Glutamatergic neuron (in vitro differentiated cells): ENCODE measurements at regions not wholly inside any gene's neighbourhood (a gene's known extent, or its start where the extent isn't known, plus 50 kb on each side); places are given as distances from the start of the nearest gene placed in this dataset.

Source experiments
- DNase-seq: peaks from one replicate; pipeline ENCODE4 v3.0.0; 2022
- H3K27ac Mint-ChIP-seq: one replicate; pipeline ENCODE4 v1.8.0; 2020; ENCODE audit warnings: mild to moderate bottlenecking, mixed read lengths, inconsistent platforms; ENCODE audit not compliant: unreplicated experiment
- H3K27me3 Mint-ChIP-seq: one replicate; pipeline ENCODE4 v1.8.0; 2020; ENCODE audit warnings: mild to moderate bottlenecking, moderate library complexity, mixed read lengths, inconsistent platforms; ENCODE audit not compliant: unreplicated experiment
- H3K36me3 Mint-ChIP-seq: one replicate; pipeline ENCODE4 v1.8.0; 2020; ENCODE audit warnings: mild to moderate bottlenecking, mixed read lengths, inconsistent platforms; ENCODE audit not compliant: unreplicated experiment
- H3K4me1 Mint-ChIP-seq: one replicate; pipeline ENCODE4 v1.8.0; 2020; ENCODE audit warnings: mild to moderate bottlenecking, low read depth, mixed read lengths, inconsistent platforms; ENCODE audit not compliant: unreplicated experiment
- H3K4me3 Mint-ChIP-seq: one replicate; pipeline ENCODE4 v1.8.0; 2020; ENCODE audit warnings: mild to moderate bottlenecking, mixed read lengths, inconsistent platforms; ENCODE audit not compliant: unreplicated experiment
- H3K9me3 Mint-ChIP-seq: one replicate; pipeline ENCODE4 v1.8.0; 2020; ENCODE audit warnings: mild to moderate bottlenecking, moderate library complexity, mixed read lengths, inconsistent platforms; ENCODE audit not compliant: unreplicated experiment
- TF ChIP-seq, protein P1 (sequence below): fragments of 200-600 bp; sonication (generic); IDR thresholded peaks from one replicate; pipeline ENCODE4 v1.5.0; 2021; ENCODE audit not compliant: partially characterized antibody, unreplicated experiment

DNA sequence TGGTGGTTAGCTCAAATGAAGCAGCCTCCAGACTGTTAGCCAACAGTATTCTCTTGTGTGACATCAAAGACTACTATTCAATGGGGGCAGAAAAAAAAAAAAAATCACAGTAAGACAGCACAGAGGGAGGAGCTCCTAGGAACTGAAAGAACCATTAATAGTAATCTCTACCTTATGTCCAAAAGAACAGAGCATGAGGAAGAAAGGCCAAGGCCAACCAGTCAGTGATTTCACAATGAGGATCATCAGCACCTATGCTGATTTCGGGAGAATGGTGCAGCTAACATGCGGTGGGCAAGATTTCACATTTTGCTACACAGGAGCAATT, 66.3 kb upstream of the SOX5 start:
- H3K36me3 Mint-ChIP-seq: no peaks in the 10 kb centered on the region
- no peak for DNase-seq
- TF ChIP-seq, protein P1, sequence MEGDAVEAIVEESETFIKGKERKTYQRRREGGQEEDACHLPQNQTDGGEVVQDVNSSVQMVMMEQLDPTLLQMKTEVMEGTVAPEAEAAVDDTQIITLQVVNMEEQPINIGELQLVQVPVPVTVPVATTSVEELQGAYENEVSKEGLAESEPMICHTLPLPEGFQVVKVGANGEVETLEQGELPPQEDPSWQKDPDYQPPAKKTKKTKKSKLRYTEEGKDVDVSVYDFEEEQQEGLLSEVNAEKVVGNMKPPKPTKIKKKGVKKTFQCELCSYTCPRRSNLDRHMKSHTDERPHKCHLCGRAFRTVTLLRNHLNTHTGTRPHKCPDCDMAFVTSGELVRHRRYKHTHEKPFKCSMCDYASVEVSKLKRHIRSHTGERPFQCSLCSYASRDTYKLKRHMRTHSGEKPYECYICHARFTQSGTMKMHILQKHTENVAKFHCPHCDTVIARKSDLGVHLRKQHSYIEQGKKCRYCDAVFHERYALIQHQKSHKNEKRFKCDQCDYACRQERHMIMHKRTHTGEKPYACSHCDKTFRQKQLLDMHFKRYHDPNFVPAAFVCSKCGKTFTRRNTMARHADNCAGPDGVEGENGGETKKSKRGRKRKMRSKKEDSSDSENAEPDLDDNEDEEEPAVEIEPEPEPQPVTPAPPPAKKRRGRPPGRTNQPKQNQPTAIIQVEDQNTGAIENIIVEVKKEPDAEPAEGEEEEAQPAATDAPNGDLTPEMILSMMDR: no peak
- no peaks in the 10 kb centered on the region for H3K27me3 Mint-ChIP-seq
- H3K9me3 Mint-ChIP-seq: no peaks in the 10 kb centered on the region
- H3K4me1 Mint-ChIP-seq: peaks cover 19% of the 10 kb centered on the region
- peak overlapping the region; percentile 18 for H3K4me3 Mint-ChIP-seq
- no peak overlapping the region for H3K27ac Mint-ChIP-seq

- no peak for DNase-seq
- Mint-ChIP-seq H3K27ac (peak overlapping the region; percentile 6), H3K27me3 (no peaks in the 10 kb centered on the region), H3K4me3 (peak overlapping the region; percentile 18), H3K36me3 (no peaks in the 10 kb centered on the region), H3K4me1 (peaks cover 19% of the 10 kb centered on the region), H3K9me3 (no peaks in the 10 kb centered on the region)
- TF ChIP-seq, protein P1: no peak
Measured at GRCh38 chr12:24014915-24015832, 65.7 kb upstream of the SOX5 start.

- Mint-ChIP-seq H3K27ac (no peak overlapping the region), H3K4me1 (peaks cover 19% of the 10 kb centered on the region), H3K27me3 (no peaks in the 10 kb centered on the region), H3K36me3 (no peaks in the 10 kb centered on the region), H3K4me3 (no peak overlapping the region), H3K9me3 (no peaks in the 10 kb centered on the region)
- no peak for DNase-seq
- TF ChIP-seq, protein P1: no peak
Measured at GRCh38 chr12:24014240-24014639, 64.8 kb upstream of the SOX5 start.

DNA sequence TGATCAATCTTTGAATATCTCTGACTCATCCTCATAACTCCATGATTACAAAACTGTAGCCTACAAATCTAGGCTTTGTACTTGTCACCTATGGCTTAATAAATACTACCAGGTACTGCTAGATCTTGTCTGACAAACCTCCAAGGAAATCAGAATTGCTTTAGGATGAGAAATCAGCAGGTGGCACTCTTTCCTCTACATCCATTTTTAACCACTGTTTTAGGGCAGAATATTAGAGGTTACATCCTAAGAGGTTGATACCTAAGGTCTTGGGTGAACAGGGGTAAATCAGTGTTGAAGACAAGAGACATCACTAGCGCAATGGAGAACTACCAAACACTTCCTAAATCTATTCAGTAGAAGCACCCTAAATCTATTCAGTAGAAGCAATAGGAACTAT, 63.1 kb upstream of the SOX5 start:
- DNase-seq: no peak
- Mint-ChIP-seq H3K27me3 (no peaks in the 10 kb centered on the region), H3K36me3 (no peaks in the 10 kb centered on the region), H3K27ac (no peak overlapping the region), H3K4me1 (peaks cover 19% of the 10 kb centered on the region), H3K4me3 (no peak overlapping the region), H3K9me3 (no peaks in the 10 kb centered on the region)
- TF ChIP-seq, protein P1: no peak

GRCh38 chr12:24011927-24012507, 62.5 kb upstream of the SOX5 start:
- TF ChIP-seq, protein P1: no peak
- Mint-ChIP-seq H3K4me1 (peaks cover 19% of the 10 kb centered on the region), H3K9me3 (no peaks in the 10 kb centered on the region), H3K27ac (no peak overlapping the region), H3K4me3 (no peak overlapping the region), H3K27me3 (no peaks in the 10 kb centered on the region), H3K36me3 (no peaks in the 10 kb centered on the region)
- no peak for DNase-seq
